GM12873 (cell line): ENCODE measurements at regions not wholly inside any gene's neighbourhood (a gene's known extent, or its start where the extent isn't known, plus 50 kb on each side); places are given as distances from the start of the nearest gene placed in this dataset.

Experiments
- TF ChIP-seq, protein P1 (sequence below): IDR thresholded peaks from 2 replicates; pipeline ENCODE4 v1.5.1; 2012; ENCODE audit warnings: low read depth, mild to moderate bottlenecking, moderate library complexity, low read length, control low read depth; ENCODE audit not compliant: insufficient read depth; ENCODE audit errors: missing control alignments

GRCh38 chr11:28628412-28628811 is 520.2 kb downstream of the METTL15 start:
- TF ChIP-seq, protein P1, sequence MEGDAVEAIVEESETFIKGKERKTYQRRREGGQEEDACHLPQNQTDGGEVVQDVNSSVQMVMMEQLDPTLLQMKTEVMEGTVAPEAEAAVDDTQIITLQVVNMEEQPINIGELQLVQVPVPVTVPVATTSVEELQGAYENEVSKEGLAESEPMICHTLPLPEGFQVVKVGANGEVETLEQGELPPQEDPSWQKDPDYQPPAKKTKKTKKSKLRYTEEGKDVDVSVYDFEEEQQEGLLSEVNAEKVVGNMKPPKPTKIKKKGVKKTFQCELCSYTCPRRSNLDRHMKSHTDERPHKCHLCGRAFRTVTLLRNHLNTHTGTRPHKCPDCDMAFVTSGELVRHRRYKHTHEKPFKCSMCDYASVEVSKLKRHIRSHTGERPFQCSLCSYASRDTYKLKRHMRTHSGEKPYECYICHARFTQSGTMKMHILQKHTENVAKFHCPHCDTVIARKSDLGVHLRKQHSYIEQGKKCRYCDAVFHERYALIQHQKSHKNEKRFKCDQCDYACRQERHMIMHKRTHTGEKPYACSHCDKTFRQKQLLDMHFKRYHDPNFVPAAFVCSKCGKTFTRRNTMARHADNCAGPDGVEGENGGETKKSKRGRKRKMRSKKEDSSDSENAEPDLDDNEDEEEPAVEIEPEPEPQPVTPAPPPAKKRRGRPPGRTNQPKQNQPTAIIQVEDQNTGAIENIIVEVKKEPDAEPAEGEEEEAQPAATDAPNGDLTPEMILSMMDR, result no peak

DNA sequence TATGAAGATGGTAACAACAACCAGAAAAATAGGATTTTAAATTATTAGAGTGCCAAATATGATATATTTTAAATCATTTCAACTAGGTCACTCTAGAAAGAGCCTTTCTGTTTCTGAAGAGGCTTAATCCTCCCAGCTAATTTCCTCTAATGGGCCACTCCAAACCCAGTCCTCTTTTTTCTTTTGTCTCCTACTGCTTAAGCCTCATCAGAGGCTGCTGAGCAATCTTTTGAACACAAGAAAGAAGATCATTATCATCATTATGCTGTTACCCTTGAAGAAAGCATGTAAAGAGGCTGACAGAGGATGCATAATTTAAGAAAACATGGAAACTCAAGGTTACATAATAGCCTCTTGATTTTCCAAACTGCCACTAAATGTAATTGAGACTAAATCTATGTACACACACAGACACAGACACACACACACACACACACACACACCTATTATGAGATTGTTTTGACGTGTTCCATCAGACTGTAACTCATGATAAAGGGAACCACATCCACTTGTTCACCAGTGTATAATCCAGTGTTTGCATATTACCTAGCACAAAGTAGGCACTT is 519.6 kb downstream of the METTL15 start:
- TF ChIP-seq, protein P1, result no peak

GRCh38 chr11:28625532-28625931 is 517.3 kb downstream of the METTL15 start:
- TF ChIP-seq, protein P1, result no peak

GRCh38 chr11:28621753-28622152 is 513.6 kb downstream of the METTL15 start:
- TF ChIP-seq, protein P1, result no peak

DNA sequence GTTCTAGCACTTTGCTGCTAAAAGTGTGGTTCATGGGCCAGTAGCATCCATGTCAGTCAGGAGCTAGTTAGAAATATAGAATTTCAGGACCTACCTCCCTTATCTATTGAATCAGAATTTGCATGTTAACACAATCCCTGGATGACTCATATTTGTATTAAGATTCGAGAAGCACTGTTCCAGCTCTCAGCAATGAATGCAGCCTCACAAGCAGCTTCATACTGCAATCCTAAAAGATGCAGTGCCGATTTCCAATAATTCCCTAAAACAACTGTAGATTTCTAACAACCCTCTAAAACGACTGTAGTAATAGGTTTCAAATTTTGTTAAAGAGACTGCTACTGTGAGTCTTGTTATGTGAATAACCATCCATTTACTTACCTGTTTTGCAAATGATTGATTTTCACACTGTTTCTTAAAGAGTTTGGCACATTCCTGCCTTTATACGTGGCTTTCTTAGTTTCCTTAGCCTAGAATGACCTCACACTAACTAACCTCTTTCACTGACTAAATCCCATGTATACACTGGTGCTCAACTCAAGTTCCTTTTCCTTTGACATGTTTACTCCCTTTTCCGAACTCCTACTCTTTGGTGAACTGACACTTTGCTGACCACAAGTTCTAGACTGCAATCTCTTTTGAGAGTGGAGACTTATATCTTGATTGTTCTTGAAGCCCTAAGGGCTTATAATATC is 511.8 kb downstream of the METTL15 start:
- TF ChIP-seq, protein P1, result no peak

- TF ChIP-seq, protein P1, result no peak
These were observed 510.2 kb downstream of the METTL15 start for GRCh38 chr11:28618416-28618815.

DNA sequence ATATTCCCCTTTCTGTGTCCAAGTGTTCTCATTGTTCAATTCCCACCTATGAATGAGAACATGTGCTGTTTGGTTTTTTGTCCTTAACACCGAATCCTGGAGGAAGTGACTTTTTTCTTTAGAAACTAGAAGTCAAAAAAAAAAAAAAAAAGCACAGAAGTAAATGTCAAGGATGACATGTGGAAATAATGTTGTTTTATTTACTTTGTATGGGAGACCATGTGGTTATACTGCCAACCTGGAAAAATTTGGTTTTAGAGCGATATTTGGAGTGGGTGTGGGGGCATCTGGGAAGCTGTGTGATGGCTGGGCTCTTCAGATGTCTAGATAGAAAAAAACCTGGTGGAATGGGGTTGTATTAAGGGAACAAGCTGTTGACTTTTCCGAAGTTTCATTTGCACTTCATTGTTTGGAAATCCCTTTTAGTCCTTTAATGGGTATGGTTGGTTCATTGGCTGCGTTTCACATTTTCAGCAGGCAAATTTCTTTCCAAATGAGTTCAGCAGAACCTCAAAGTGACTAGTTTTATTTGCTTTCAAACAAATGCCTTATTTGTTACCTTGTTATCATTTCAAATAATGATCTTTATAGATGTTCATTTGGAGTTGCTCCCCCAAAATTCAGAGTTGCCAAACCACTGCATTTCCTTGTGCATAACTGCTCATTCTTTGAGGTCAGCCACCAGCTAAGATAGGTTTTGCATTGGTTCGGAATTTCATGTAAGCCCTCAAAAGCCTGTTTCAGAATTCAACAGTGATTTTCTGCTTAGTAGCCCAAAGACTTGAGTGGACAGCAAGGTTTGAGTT is 508.2 kb downstream of the METTL15 start:
- TF ChIP-seq, protein P1, result no peak
